ENCODE measurements at regions not wholly inside any gene's neighbourhood (a gene's known extent, or its start where the extent isn't known, plus 50 kb on each side); places are given as distances from the start of the nearest gene placed in this dataset.

DNA sequence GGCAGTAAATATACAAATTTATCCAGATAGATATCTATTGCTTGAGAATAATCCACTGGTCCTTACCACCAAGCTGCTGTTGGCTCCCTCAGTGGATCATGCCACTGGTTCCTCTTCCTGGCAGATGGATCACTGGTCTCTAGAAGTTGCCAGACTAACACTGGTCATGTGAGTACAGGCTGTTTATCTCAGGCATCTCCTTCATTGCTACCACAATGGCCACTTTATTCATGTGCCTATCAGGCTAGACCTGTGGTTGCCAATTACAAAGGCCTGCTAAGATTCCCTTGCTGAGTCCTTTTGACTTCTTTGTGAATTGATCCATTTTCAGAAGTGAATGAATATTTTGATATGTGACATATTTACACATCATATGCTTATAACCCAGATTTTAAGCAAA is 1659.5 kb upstream of the PCDH20 start:
- no peaks in the 10 kb centered on the region for H3K9me1 ChIP-seq (ENCODE audit: insufficient read depth, low read length)
- H2BK120ac ChIP-seq (ENCODE audit: low read depth, low read length): no peak overlapping the region

More for the DNA sequence above, 1659.5 kb upstream of the PCDH20 start:
- no peak overlapping the region for H2AFZ ChIP-seq (replicated peaks; ENCODE audit: low read length, poor library complexity)
- no peak overlapping the region for H3K9ac ChIP-seq (ENCODE audit: low read depth, low read length)
- no peak overlapping the region for H2BK5ac ChIP-seq (ENCODE audit: low read depth, low read length, poor library complexity, severe bottlenecking)
- no peaks in the 10 kb centered on the region for H3K27me3 ChIP-seq (ENCODE audit: control insufficient read depth, insufficient read depth, low read length)
- no peaks in the 10 kb centered on the region for H3K4me1 ChIP-seq (ENCODE audit: control insufficient read depth, insufficient read depth, low read length)
- ChIA-PET CTCF (no interaction called here), POLR2A (ENCODE audit: unreplicated experiment) (no interaction called here)
- H3K4me3 ChIP-seq (ENCODE audit: insufficient read depth, low read depth, low read length): no peak overlapping the region
- no peak overlapping the region for H2BK20ac ChIP-seq (ENCODE audit: low read depth, low read length)
- H3K79me1 ChIP-seq (ENCODE audit: low read depth in 1 of 2, low read length in 2 of 2): no peaks in the 10 kb centered on the region
- H3K18ac ChIP-seq (ENCODE audit: low read depth, low read length): no peak overlapping the region
- H4K20me1 ChIP-seq (ENCODE audit: insufficient read depth, low read length): no peaks in the 10 kb centered on the region
- no peaks in the 10 kb centered on the region for H3K9me3 ChIP-seq (ENCODE audit: control insufficient read depth, insufficient read depth, low read length)
- H3K4me2 ChIP-seq (ENCODE audit: low read depth, low read length): no peak overlapping the region
- intact Hi-C loops (cut with micrococcal nuclease): no loop called here
- H3K27ac ChIP-seq (ENCODE audit: insufficient read depth, low read length): no peak overlapping the region
- H3K56ac ChIP-seq (ENCODE audit: extremely low read depth, insufficient read depth, low read length): no peak overlapping the region
- H2BK15ac ChIP-seq (ENCODE audit: low read depth, low read length): no peak overlapping the region
- BruUV-seq (replicated peaks): no TSS peak
- no peak overlapping the region for H3K23ac ChIP-seq (ENCODE audit: low read depth, low read length)
- ATAC-seq (ENCODE audit: low read depth) (no peak), DNase-seq (no peak)
- dilution Hi-C loops (cut with HindIII; ENCODE audit: low sequenced_read_pairs, unreplicated experiment): no loop called here
- H2AK5ac ChIP-seq (ENCODE audit: low read depth, low read length): no peak overlapping the region
- no peak overlapping the region for H4K91ac ChIP-seq (ENCODE audit: insufficient read depth, low read depth, low read length)
- H4K5ac ChIP-seq (ENCODE audit: low read depth, low read length): no peak overlapping the region
- H4K8ac ChIP-seq (ENCODE audit: low read depth in 2 of 2, low read length in 2 of 2): no peak overlapping the region
- H3K4ac ChIP-seq (ENCODE audit: low read depth, low read length): no peak overlapping the region
- TF ChIP-seq SMC3 (IDR thresholded peaks at IDR 0.05; ENCODE audit: low read depth, low read length) (no peak), RFX5 (IDR thresholded peaks at IDR 0.05; ENCODE audit: low read depth, low read length) (no peak), MAZ (IDR thresholded peaks at IDR 0.05; ENCODE audit: borderline replicate concordance, low read depth, low read length) (no peak), MXI1 (IDR thresholded peaks at IDR 0.05; ENCODE audit: borderline replicate concordance, low read depth, low read length) (no peak), RAD21 (IDR thresholded peaks at IDR 0.05; ENCODE audit: low read length) (no peak), RCOR1 (IDR thresholded peaks at IDR 0.05; ENCODE audit: insufficient replicate concordance, low read length) (no peak), MAFK (IDR thresholded peaks at IDR 0.05; ENCODE audit: low read depth, low read length) (no peak), CEBPB (IDR thresholded peaks at IDR 0.05; ENCODE audit: low read depth, low read length) (no peak), CHD1 (IDR thresholded peaks at IDR 0.05; ENCODE audit: low read depth, low read length) (no peak), FOS (IDR thresholded peaks at IDR 0.05; ENCODE audit: low read depth, low read length) (no peak), NFE2L2 (IDR thresholded peaks at IDR 0.05; ENCODE audit: low read depth, low read length) (no peak), POLR2A (IDR thresholded peaks at IDR 0.05; ENCODE audit: low read depth, low read length) (no peak), BHLHE40 (IDR thresholded peaks at IDR 0.05; ENCODE audit: low read depth, low read length) (no peak)
- TF ChIP-seq, protein P1, sequence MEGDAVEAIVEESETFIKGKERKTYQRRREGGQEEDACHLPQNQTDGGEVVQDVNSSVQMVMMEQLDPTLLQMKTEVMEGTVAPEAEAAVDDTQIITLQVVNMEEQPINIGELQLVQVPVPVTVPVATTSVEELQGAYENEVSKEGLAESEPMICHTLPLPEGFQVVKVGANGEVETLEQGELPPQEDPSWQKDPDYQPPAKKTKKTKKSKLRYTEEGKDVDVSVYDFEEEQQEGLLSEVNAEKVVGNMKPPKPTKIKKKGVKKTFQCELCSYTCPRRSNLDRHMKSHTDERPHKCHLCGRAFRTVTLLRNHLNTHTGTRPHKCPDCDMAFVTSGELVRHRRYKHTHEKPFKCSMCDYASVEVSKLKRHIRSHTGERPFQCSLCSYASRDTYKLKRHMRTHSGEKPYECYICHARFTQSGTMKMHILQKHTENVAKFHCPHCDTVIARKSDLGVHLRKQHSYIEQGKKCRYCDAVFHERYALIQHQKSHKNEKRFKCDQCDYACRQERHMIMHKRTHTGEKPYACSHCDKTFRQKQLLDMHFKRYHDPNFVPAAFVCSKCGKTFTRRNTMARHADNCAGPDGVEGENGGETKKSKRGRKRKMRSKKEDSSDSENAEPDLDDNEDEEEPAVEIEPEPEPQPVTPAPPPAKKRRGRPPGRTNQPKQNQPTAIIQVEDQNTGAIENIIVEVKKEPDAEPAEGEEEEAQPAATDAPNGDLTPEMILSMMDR (conservative IDR thresholded peaks at IDR 0.05; ENCODE audit: low read depth, low read length): no peak
- TF ChIP-seq, protein P2, sequence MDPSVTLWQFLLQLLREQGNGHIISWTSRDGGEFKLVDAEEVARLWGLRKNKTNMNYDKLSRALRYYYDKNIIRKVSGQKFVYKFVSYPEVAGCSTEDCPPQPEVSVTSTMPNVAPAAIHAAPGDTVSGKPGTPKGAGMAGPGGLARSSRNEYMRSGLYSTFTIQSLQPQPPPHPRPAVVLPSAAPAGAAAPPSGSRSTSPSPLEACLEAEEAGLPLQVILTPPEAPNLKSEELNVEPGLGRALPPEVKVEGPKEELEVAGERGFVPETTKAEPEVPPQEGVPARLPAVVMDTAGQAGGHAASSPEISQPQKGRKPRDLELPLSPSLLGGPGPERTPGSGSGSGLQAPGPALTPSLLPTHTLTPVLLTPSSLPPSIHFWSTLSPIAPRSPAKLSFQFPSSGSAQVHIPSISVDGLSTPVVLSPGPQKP (IDR thresholded peaks at IDR 0.05; ENCODE audit: borderline replicate concordance, low read depth, low read length): no peak
- TF ChIP-seq, protein P3, sequence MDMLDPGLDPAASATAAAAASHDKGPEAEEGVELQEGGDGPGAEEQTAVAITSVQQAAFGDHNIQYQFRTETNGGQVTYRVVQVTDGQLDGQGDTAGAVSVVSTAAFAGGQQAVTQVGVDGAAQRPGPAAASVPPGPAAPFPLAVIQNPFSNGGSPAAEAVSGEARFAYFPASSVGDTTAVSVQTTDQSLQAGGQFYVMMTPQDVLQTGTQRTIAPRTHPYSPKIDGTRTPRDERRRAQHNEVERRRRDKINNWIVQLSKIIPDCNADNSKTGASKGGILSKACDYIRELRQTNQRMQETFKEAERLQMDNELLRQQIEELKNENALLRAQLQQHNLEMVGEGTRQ (IDR thresholded peaks at IDR 0.05; ENCODE audit: low read depth, low read length): no peak
- no peak overlapping the region for H2AK9ac ChIP-seq (replicated peaks; ENCODE audit: low read depth, low read length, poor library complexity)
- no peaks in the 10 kb centered on the region for H3K36me3 ChIP-seq (ENCODE audit: control insufficient read depth, insufficient read depth, low read length)
- H3K14ac ChIP-seq (replicated peaks; ENCODE audit: low read depth, low read length): no peak overlapping the region
- in situ Hi-C loops (cut with MboI; ENCODE audit: low sequenced_read_pairs): no loop called here
